HEK293T (cell line): ENCODE measurements at regions not wholly inside any gene's neighbourhood (a gene's known extent, or its start where the extent isn't known, plus 50 kb on each side); places are given as distances from the start of the nearest gene placed in this dataset.
"Not testable (repeated sequence)": the region's sequence is repeated elsewhere in the genome, so short reads cannot be mapped to it uniquely, and the experiment has no call there.

Experiments
- CTCF ChIA-PET: fragments of 350-600 bp; formaldehyde crosslinking; extraction: SDS; loops from one replicate; lab custom pipeline; 2021; ENCODE audit warnings: antibody characterized with exemption, inconsistent platforms; lab: Yijun Ruan, JAX
- POLR2A ChIA-PET: fragments of 350-600 bp; formaldehyde crosslinking; extraction: SDS; loops from one replicate; lab custom pipeline; 2020; ENCODE audit warnings: antibody characterized with exemption, inconsistent platforms; lab: Yijun Ruan, JAX
- DNase-seq: peaks from one replicate; pipeline ENCODE4 v3.0.0; 2012; ENCODE audit warnings: mixed read lengths; ENCODE audit errors: extremely low spot score
- ARNT ChIP-seq: fragments of 450-650 bp; IDR thresholded peaks from 2 replicates; pipeline ENCODE4 v1.6.1; 2017; ENCODE audit warnings: mild to moderate bottlenecking
- BHLHE40 ChIP-seq: fragments of 450-650 bp; IDR thresholded peaks from 2 replicates; pipeline ENCODE4 v1.6.1; 2016; ENCODE audit warnings: mild to moderate bottlenecking, moderate library complexity, borderline replicate concordance
- CTBP1 ChIP-seq: fragments of 450-650 bp; IDR thresholded peaks from 2 replicates; pipeline ENCODE4 v1.6.1; 2016; ENCODE audit warnings: borderline replicate concordance
- ELF4 ChIP-seq: fragments of 450-650 bp; IDR thresholded peaks from 2 replicates; pipeline ENCODE4 v1.6.1; 2017; ENCODE audit warnings: antibody characterized with exemption
- FOXA1 ChIP-seq: fragments of 450-650 bp; IDR thresholded peaks from 2 replicates; pipeline ENCODE4 v1.6.1; 2016; ENCODE audit warnings: mild to moderate bottlenecking
- FOXK2 ChIP-seq: fragments of 450-650 bp; IDR thresholded peaks from 2 replicates; pipeline ENCODE4 v1.6.1; 2016; ENCODE audit warnings: mild to moderate bottlenecking
- FOXM1 ChIP-seq: fragments of 450-650 bp; IDR thresholded peaks from 2 replicates; pipeline ENCODE4 v1.6.1; 2017; ENCODE audit warnings: mild to moderate bottlenecking, borderline replicate concordance
- HDGF ChIP-seq: fragments of 450-650 bp; IDR thresholded peaks from 2 replicates; pipeline ENCODE4 v1.6.1; 2017; ENCODE audit warnings: antibody characterized with exemption, borderline replicate concordance
- L3MBTL2 ChIP-seq: fragments of 450-650 bp; conservative IDR thresholded peaks from 2 replicates; pipeline ENCODE4 v1.6.1; 2016; ENCODE audit warnings: mild to moderate bottlenecking
- LEF1 ChIP-seq: fragments of 450-650 bp; IDR thresholded peaks from 2 replicates; pipeline ENCODE4 v1.6.1; 2017; ENCODE audit warnings: mild to moderate bottlenecking, borderline replicate concordance
- NFRKB ChIP-seq: fragments of 450-650 bp; IDR thresholded peaks from 2 replicates; pipeline ENCODE4 v1.6.1; 2016; ENCODE audit warnings: mild to moderate bottlenecking, moderate library complexity
- PKNOX1 ChIP-seq: fragments of 450-650 bp; IDR thresholded peaks from 2 replicates; pipeline ENCODE4 v1.6.1; 2016
- SP1 ChIP-seq: fragments of 450-650 bp; IDR thresholded peaks from 2 replicates; pipeline ENCODE4 v1.6.1; 2017
- SUZ12 ChIP-seq: fragments of 450-650 bp; IDR thresholded peaks from 2 replicates; pipeline ENCODE4 v1.6.1; 2016; ENCODE audit warnings: mild to moderate bottlenecking
- TARDBP ChIP-seq: fragments of 450-650 bp; IDR thresholded peaks from 2 replicates; pipeline ENCODE4 v1.6.1; 2016
- ZNF384 ChIP-seq: fragments of 450-650 bp; IDR thresholded peaks from 2 replicates; pipeline ENCODE4 v1.6.1; 2016

- no peak for TF ChIP-seq FOXK2
- TF ChIP-seq ELF4 = no peak
- TF ChIP-seq HDGF = no peak
- no peak for TF ChIP-seq PKNOX1
- TF ChIP-seq FOXM1 = no peak
- no peak for TF ChIP-seq FOXA1
- no peak for DNase-seq
- ChIA-PET CTCF (no interaction called here), POLR2A (no interaction called here)
These were observed 1116.2 kb downstream of the SUCLG1 start for GRCh38 chr2:83342860-83343329.

GRCh38 chr2:83340424-83340823 lies 1118.7 kb downstream of the SUCLG1 start:
- TF ChIP-seq NFRKB = no peak
- TF ChIP-seq PKNOX1 = no peak
- no peak for TF ChIP-seq SUZ12
- no peak for TF ChIP-seq SP1
- no peak for TF ChIP-seq L3MBTL2
- TF ChIP-seq ZNF384 = no peak
- TF ChIP-seq FOXM1 = no peak
- no peak for TF ChIP-seq HDGF
- TF ChIP-seq CTBP1 = no peak
- no peak for TF ChIP-seq LEF1
- TF ChIP-seq ARNT = no peak
- no peak for TF ChIP-seq FOXA1
- TF ChIP-seq FOXK2 = no peak
- TF ChIP-seq BHLHE40 = no peak
- TF ChIP-seq TARDBP = no peak
- TF ChIP-seq ELF4 = no peak
- no peak for DNase-seq
- ChIA-PET CTCF (no interaction called here), POLR2A (no interaction called here)

GRCh38 chr2:83339942-83340341 lies 1119.1 kb downstream of the SUCLG1 start:
- DNase-seq, POLR2A ChIA-PET, CTCF ChIA-PET: not testable (repeated sequence)

- ChIA-PET CTCF (no interaction called here), POLR2A (no interaction called here)
- no peak for DNase-seq
- TF ChIP-seq HDGF = no peak
These were observed 1127.3 kb downstream of the SUCLG1 start for GRCh38 chr2:83331810-83332209.

GRCh38 chr2:83323038-83323437 lies 1136.0 kb downstream of the SUCLG1 start:
- TF ChIP-seq BHLHE40 = no peak
- TF ChIP-seq CTBP1 = no peak
- TF ChIP-seq PKNOX1 = no peak
- TF ChIP-seq FOXK2 = no peak
- no peak for TF ChIP-seq FOXA1
- TF ChIP-seq SUZ12 = no peak
- TF ChIP-seq ELF4 = no peak
- TF ChIP-seq SP1 = no peak
- no peak for TF ChIP-seq ARNT
- no peak for TF ChIP-seq NFRKB
- POLR2A ChIA-PET = no interaction called here
- no peak for DNase-seq
- CTCF ChIA-PET = no interaction called here

- ChIA-PET POLR2A (no interaction called here), CTCF (no interaction called here)
- TF ChIP-seq FOXM1 (no peak), LEF1 (no peak), FOXA1 (no peak), ARNT (no peak), L3MBTL2 (no peak), HDGF (no peak), SP1 (no peak), ELF4 (no peak), SUZ12 (no peak), BHLHE40 (no peak), CTBP1 (no peak), TARDBP (no peak), ZNF384 (no peak)
- no peak for DNase-seq
These were observed 1139.0 kb downstream of the SUCLG1 start for GRCh38 chr2:83320053-83320452.

GRCh38 chr2:83305758-83306378 lies 1153.2 kb downstream of the SUCLG1 start:
- no peak for DNase-seq
- POLR2A ChIA-PET = no interaction called here
- CTCF ChIA-PET = no interaction called here
- no peak for TF ChIP-seq L3MBTL2
- no peak for TF ChIP-seq FOXM1
- no peak for TF ChIP-seq SP1
- TF ChIP-seq NFRKB = no peak
- TF ChIP-seq LEF1 = no peak
- no peak for TF ChIP-seq ZNF384
- TF ChIP-seq SUZ12 = no peak
- no peak for TF ChIP-seq FOXA1
- TF ChIP-seq ARNT = no peak
- TF ChIP-seq TARDBP = no peak
- TF ChIP-seq CTBP1 = no peak
- no peak for TF ChIP-seq FOXK2
- no peak for TF ChIP-seq HDGF
- TF ChIP-seq BHLHE40 = no peak
- no peak for TF ChIP-seq ELF4
